Esophagus squamous epithelium (tissue), 5 donors: ENCODE measurements at regions not wholly inside any gene's neighbourhood (a gene's known extent, or its start where the extent isn't known, plus 50 kb on each side); places are given as distances from the start of the nearest gene placed in this dataset.

Source experiments
- DNase-seq: peaks from one replicate; lab custom pipeline; 2025; lab: John Stamatoyannopoulos, UW
- H3K27ac ChIP-seq, 4 donors: fragments of 200-600 bp; sonication (generic); one replicate each; pipeline ENCODE4 v1.5.1; 2016 to 2019; ENCODE audit warnings: mild to moderate bottlenecking in 1 of 4
- H3K27me3 ChIP-seq, 4 donors: fragments of 200-600 bp; sonication (generic); 1 replicate in 3 of 4; 2 replicates in 1 of 4; pipeline versions ENCODE4 v1.5.1 to v1.6.0; 2017 to 2021; ENCODE audit warnings: antibody characterized with exemption in 1 of 4
- H3K36me3 ChIP-seq, 3 donors: fragments of 200-600 bp; sonication (generic); one replicate each; pipeline ENCODE4 v1.5.1; 2016 to 2019
- H3K4me1 ChIP-seq, 3 donors: fragments of 200-600 bp; sonication (generic); one replicate each; pipeline ENCODE4 v1.5.1; 2017 to 2019
- H3K4me3 ChIP-seq, 4 donors: fragments of 200-600 bp; sonication (generic); 1 replicate in 3 of 4; 2 replicates in 1 of 4; pipeline ENCODE4 v1.5.1; 2016 to 2019; ENCODE audit warnings: mild to moderate bottlenecking in 2 of 4, moderate library complexity in 1 of 4
- H3K9me3 ChIP-seq, 3 donors: fragments of 200-600 bp; sonication (generic); one replicate each; pipeline ENCODE4 v1.5.1; 2016 to 2019
- POLR2A ChIP-seq, 4 donors: fragments of 450-650 bp; IDR thresholded peaks; one replicate each; pipeline ENCODE4 v1.6.1; 2017; ENCODE audit warnings: antibody characterized with exemption in 4 of 4, mild to moderate bottlenecking in 4 of 4, moderate library complexity in 3 of 4
- WGBS, 2 donors: methylation state at CpG; one replicate each; pipeline ENCODE4 v1.1.5; 2018; 5-methylcytosine and 5-hydroxymethylcytosine counted together
- intact Hi-C: fragments of 100-400 bp; cut with DNase I; formaldehyde crosslinking; loops from one replicate; pipeline ENCODE4 v1.15.0; 2022
- TF ChIP-seq, protein P1 (sequence below), 6 experiments: fragments of 450-650 bp in 4 of 6; fragments of 200-600 bp in 2 of 6; sonication (generic) in 2 of 6; IDR thresholded peaks; one replicate each; pipeline ENCODE4 v1.5.1; 2016 to 2019; ENCODE audit warnings: antibody characterized with exemption in 6 of 6, mild to moderate bottlenecking in 4 of 6, moderate library complexity in 4 of 6
- donor health status: DM: yes; HTN: yes; CAD: no.

GRCh38 chr1:117780687-117781475 lies 148.5 kb downstream of the GDAP2 start:
- H3K27ac ChIP-seq = no peak overlapping the region
- H3K4me1 ChIP-seq = no peaks in the 10 kb centered on the region
- intact Hi-C loops = no loop called here

DNA sequence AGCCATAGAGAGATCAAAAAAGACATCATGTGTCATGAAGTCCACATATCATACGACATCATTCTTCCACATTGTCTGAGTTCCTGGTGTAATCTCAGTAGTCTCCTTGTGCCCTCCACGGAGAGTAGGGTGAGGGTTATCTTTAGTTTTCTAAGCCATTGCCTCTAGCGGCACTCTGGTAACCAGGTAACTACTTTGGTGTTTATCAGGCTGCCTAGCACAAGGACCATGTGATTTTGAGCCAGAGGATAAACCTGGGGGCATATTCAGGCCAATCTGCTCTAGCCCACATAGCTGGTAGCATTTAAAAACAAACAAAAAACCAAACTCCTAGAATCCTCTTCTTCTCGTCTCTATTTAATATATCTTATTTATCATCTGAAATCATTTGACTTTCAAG lies 147.4 kb downstream of the GDAP2 start:
- no peak for DNase-seq
- intact Hi-C loops = no loop called here
- Histone ChIP-seq H3K27ac (no peak overlapping the region), H3K36me3 (no peaks in the 10 kb centered on the region), H3K27me3 (no peaks in the 10 kb centered on the region), H3K4me3 (no peak overlapping the region), H3K9me3 (no peaks in the 10 kb centered on the region), H3K4me1 (no peaks in the 10 kb centered on the region)
- WGBS, 2 donors = 52 to 58% methylated on average over 4 of the region's 4 CpGs
- no peak for TF ChIP-seq POLR2A (IDR thresholded peaks at IDR 0.05)
- TF ChIP-seq, protein P1, sequence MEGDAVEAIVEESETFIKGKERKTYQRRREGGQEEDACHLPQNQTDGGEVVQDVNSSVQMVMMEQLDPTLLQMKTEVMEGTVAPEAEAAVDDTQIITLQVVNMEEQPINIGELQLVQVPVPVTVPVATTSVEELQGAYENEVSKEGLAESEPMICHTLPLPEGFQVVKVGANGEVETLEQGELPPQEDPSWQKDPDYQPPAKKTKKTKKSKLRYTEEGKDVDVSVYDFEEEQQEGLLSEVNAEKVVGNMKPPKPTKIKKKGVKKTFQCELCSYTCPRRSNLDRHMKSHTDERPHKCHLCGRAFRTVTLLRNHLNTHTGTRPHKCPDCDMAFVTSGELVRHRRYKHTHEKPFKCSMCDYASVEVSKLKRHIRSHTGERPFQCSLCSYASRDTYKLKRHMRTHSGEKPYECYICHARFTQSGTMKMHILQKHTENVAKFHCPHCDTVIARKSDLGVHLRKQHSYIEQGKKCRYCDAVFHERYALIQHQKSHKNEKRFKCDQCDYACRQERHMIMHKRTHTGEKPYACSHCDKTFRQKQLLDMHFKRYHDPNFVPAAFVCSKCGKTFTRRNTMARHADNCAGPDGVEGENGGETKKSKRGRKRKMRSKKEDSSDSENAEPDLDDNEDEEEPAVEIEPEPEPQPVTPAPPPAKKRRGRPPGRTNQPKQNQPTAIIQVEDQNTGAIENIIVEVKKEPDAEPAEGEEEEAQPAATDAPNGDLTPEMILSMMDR (IDR thresholded peaks at IDR 0.05) = no peak

More at GRCh38 chr1:117780687-117781475, 148.5 kb downstream of the GDAP2 start:
- no peak for DNase-seq
- Histone ChIP-seq H3K27me3 (no peaks in the 10 kb centered on the region), H3K4me3 (no peak overlapping the region), H3K36me3 (no peaks in the 10 kb centered on the region), H3K9me3 (no peaks in the 10 kb centered on the region)
- WGBS, 2 donors = 60 to 61% methylated on average over 5 of the region's 5 CpGs
- TF ChIP-seq, protein P1 (IDR thresholded peaks at IDR 0.05) = no peak
- TF ChIP-seq POLR2A (IDR thresholded peaks at IDR 0.05) = no peak

- Histone ChIP-seq H3K4me1 (no peaks in the 10 kb centered on the region), H3K27me3 (no peaks in the 10 kb centered on the region), H3K9me3 (no peaks in the 10 kb centered on the region), H3K27ac (no peak overlapping the region), H3K36me3 (no peaks in the 10 kb centered on the region), H3K4me3 (no peak overlapping the region)
- 66 to 82% methylated on average over 4 of the region's 4 CpGs for WGBS, 2 donors
- no peak for DNase-seq
- TF ChIP-seq POLR2A (IDR thresholded peaks at IDR 0.05) = no peak
- TF ChIP-seq, protein P1 (IDR thresholded peaks at IDR 0.05) = no peak
- intact Hi-C loops = no loop called here
These were observed 145.6 kb downstream of the GDAP2 start for GRCh38 chr1:117783606-117784396.

GRCh38 chr1:117788014-117788413 lies 141.4 kb downstream of the GDAP2 start:
- no peaks in the 10 kb centered on the region for H3K27me3 ChIP-seq

More at GRCh38 chr1:117788014-117788413, 141.4 kb downstream of the GDAP2 start:
- WGBS, 2 donors = 36 to 50% methylated on average over 5 of the region's 5 CpGs
- no peaks in the 10 kb centered on the region for H3K4me1 ChIP-seq
- H3K4me3 ChIP-seq = no peak overlapping the region
- DNase-seq = no peak
- no peak for TF ChIP-seq POLR2A (IDR thresholded peaks at IDR 0.05)
- TF ChIP-seq, protein P1 (IDR thresholded peaks at IDR 0.05) = no peak
- no peaks in the 10 kb centered on the region for H3K9me3 ChIP-seq
- H3K36me3 ChIP-seq = no peaks in the 10 kb centered on the region
- intact Hi-C loops = no loop called here
- H3K27ac ChIP-seq = no peak overlapping the region
